Endodermal cell (in vitro differentiated cells): ENCODE measurements at regions not wholly inside any gene's neighbourhood (a gene's known extent, or its start where the extent isn't known, plus 50 kb on each side); places are given as distances from the start of the nearest gene placed in this dataset.
"Not testable (repeated sequence)": the region's sequence is repeated elsewhere in the genome, so short reads cannot be mapped to it uniquely, and the experiment has no call there.

Experiments
- DNase-seq: peaks from one replicate; pipeline ENCODE4 v3.0.0-alpha.2; 2017
- H3K27ac ChIP-seq: 2 replicates; pipeline ENCODE4 v1.5.1; 2013; ENCODE audit warnings: mild to moderate bottlenecking, low read depth, low read length, moderate library complexity
- H3K27me3 ChIP-seq: 2 replicates; pipeline ENCODE4 v1.6.1; 2013; ENCODE audit warnings: mild to moderate bottlenecking, low read length, moderate library complexity; ENCODE audit not compliant: insufficient read depth, control insufficient read depth, poor library complexity, severe bottlenecking
- H3K36me3 ChIP-seq: 2 replicates; pipeline ENCODE4 v1.7.0; 2013; ENCODE audit warnings: mild to moderate bottlenecking, low read length, moderate library complexity; ENCODE audit not compliant: control insufficient read depth, insufficient read depth
- H3K4me1 ChIP-seq: one replicate; pipeline ENCODE4 v1.7.0; 2013; ENCODE audit warnings: low read length; ENCODE audit not compliant: control insufficient read depth, insufficient read depth
- H3K4me3 ChIP-seq: 2 replicates; pipeline ENCODE4 v1.5.1; 2013; ENCODE audit warnings: mild to moderate bottlenecking, low read length, moderate library complexity
- H3K9ac ChIP-seq: 2 replicates; pipeline ENCODE4 v1.6.1; 2013; ENCODE audit warnings: mild to moderate bottlenecking, low read length, moderate library complexity; ENCODE audit not compliant: poor library complexity, severe bottlenecking; ENCODE audit errors: extremely low read depth
- H3K9me3 ChIP-seq: 2 replicates; pipeline ENCODE4 v1.6.1; 2013; ENCODE audit warnings: mild to moderate bottlenecking, low read length, moderate library complexity; ENCODE audit not compliant: control insufficient read depth
- H3K27ac Mint-ChIP-seq: 2 replicates; pipeline ENCODE4 v1.8.0; 2020; ENCODE audit warnings: mixed read lengths
- H3K27me3 Mint-ChIP-seq: 2 replicates; pipeline ENCODE4 v1.8.0; 2021; ENCODE audit warnings: mild to moderate bottlenecking, mixed read lengths; ENCODE audit not compliant: insufficient read depth
- H3K36me3 Mint-ChIP-seq: 2 replicates; pipeline ENCODE4 v1.8.0; 2020; ENCODE audit warnings: low read depth, mixed read lengths
- H3K4me1 Mint-ChIP-seq: 2 replicates; pipeline ENCODE4 v1.8.0; 2020; ENCODE audit warnings: mixed read lengths
- H3K4me3 Mint-ChIP-seq: 2 replicates; pipeline ENCODE4 v1.8.0; 2020; ENCODE audit warnings: mild to moderate bottlenecking, moderate library complexity, mixed read lengths
- H3K9me3 Mint-ChIP-seq: 2 replicates; pipeline ENCODE4 v1.8.0; 2020; ENCODE audit warnings: mild to moderate bottlenecking, mixed read lengths
- CTCF ChIP-seq: fragments of 200-600 bp; sonication (generic); conservative IDR thresholded peaks from 2 replicates; pipeline ENCODE4 v1.5.0; 2021; ENCODE audit warnings: antibody characterized with exemption, mild to moderate bottlenecking
- WGBS, 2 experiments: methylation state at CpG; one replicate each; pipeline versions ENCODE4 v1.1.5 to v1.1.7; 2013; ENCODE audit warnings: missing lambda C conversion rate in 2 of 2, mixed read lengths in 1 of 2; ENCODE audit not compliant: insufficient coverage in 1 of 2, insufficient read length in 1 of 2; 5-methylcytosine and 5-hydroxymethylcytosine counted together

DNA sequence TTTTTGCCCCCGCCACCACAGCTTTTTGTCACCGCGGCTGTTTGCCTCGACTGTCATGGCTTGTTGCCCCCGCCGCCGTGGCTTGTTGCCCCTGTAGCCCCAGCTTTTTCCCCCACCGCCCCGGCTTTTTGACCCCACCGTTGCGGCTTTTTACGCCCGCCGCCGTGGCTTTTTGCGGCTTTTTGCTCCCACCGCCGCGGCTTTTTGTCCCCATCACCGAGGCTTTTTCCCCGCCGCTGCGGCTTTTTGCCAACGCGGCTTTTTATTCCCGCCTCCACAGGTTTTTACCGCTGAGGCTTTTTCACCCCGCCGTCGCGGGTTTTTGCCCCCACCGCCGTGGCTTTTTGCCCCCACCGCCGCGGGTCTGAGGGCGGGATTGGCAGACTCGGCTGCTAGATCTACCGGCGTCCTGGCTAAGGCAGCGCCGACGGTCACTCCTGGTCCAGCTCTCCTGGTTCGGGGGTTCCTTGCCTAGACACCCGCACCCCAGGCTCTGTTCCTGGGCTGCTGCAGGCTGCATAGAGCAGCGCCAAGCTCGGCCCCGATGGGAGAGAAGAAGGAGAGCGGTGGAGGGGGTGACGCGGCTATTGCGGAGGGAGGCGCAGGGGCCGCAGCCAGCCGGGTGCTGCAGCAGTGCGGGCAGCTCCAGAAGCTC is 637.7 kb downstream of the ZNF716 start:
- WGBS, 2 experiments: 91 to 92% methylated on average over 28 to 55 of the region's 56 CpGs
- no peaks in the 10 kb centered on the region for H3K27me3 Mint-ChIP-seq
- no peaks in the 10 kb centered on the region for H3K36me3 ChIP-seq
- DNase-seq: no peak
- H3K27ac Mint-ChIP-seq: no peak overlapping the region
- no peak overlapping the region for H3K27ac ChIP-seq
- no peak overlapping the region for H3K9ac ChIP-seq
- peaks cover 71% of the 10 kb centered on the region for H3K9me3 Mint-ChIP-seq
- H3K36me3 Mint-ChIP-seq: peaks cover 4% of the 10 kb centered on the region
- peaks cover 28% of the 10 kb centered on the region for H3K9me3 ChIP-seq
- no peaks in the 10 kb centered on the region for H3K4me1 Mint-ChIP-seq
- H3K4me3 Mint-ChIP-seq: no peak overlapping the region
- TF ChIP-seq CTCF: no peak
- H3K4me3 ChIP-seq: no peak overlapping the region
- no peaks in the 10 kb centered on the region for H3K4me1 ChIP-seq
- H3K27me3 ChIP-seq: no peaks in the 10 kb centered on the region

DNA sequence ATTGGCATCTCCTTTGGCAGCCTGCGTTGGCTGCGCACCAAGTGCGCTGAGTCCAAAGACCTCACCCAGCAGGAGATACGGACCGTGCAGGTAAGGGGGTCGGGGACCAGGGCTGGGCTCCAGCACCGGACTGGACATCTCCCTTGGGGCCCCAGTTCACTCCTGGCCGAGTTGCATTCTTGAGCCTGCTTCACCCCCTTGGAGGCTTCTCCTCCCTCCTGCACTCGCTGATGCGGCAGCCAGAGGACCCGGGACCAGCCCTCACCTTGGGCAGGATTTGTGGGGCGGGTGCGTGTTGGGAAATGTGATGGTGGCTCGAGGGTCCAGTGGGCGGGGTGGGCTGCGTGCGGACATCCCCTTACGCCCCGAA is 638.2 kb downstream of the ZNF716 start:
- H3K27me3 ChIP-seq, H3K27ac Mint-ChIP-seq, H3K36me3 ChIP-seq, DNase-seq, H3K4me3 ChIP-seq, H3K4me1 ChIP-seq, H3K36me3 Mint-ChIP-seq, H3K9ac ChIP-seq, H3K27me3 Mint-ChIP-seq, H3K4me1 Mint-ChIP-seq, H3K27ac ChIP-seq, H3K4me3 Mint-ChIP-seq: not testable (repeated sequence)
- H3K9me3 ChIP-seq: peaks cover 28% of the 10 kb centered on the region
- 90 to 94% methylated on average over 8 to 19 of the region's 19 CpGs for WGBS, 2 experiments
- peaks cover 73% of the 10 kb centered on the region for H3K9me3 Mint-ChIP-seq

DNA sequence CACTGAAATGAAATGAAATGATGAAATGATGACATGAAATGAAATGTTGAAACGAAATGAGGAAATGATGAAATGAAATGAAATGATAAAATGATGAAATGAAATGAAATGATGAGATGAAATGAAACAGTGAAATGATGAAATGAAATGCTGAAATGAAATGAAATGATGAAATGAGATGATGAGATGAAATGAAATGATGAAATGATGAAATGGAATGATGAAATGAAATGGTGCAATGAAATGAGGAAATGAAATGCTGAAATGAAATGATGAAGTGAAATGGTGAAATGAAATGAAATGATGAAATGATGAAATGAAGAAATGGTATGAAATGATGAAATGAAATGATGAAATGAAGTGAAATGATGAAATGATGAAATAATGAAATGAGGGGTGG is 641.1 kb downstream of the ZNF716 start:
- not testable (repeated sequence) for H3K27me3 ChIP-seq, H3K36me3 Mint-ChIP-seq, H3K4me1 Mint-ChIP-seq, H3K4me1 ChIP-seq, H3K9ac ChIP-seq, DNase-seq, H3K27ac Mint-ChIP-seq, H3K27ac ChIP-seq, H3K4me3 Mint-ChIP-seq, H3K27me3 Mint-ChIP-seq, H3K36me3 ChIP-seq, H3K4me3 ChIP-seq
- peaks cover 77% of the 10 kb centered on the region for H3K9me3 Mint-ChIP-seq
- peaks cover 22% of the 10 kb centered on the region for H3K9me3 ChIP-seq
- WGBS, 2 experiments: 14 to 29% methylated on average over 1 of the region's 1 CpG
